ENCODE measurements at regions not wholly inside any gene's neighbourhood (a gene's known extent, or its start where the extent isn't known, plus 50 kb on each side); places are given as distances from the start of the nearest gene placed in this dataset.

- TF ChIP-seq, protein P1, sequence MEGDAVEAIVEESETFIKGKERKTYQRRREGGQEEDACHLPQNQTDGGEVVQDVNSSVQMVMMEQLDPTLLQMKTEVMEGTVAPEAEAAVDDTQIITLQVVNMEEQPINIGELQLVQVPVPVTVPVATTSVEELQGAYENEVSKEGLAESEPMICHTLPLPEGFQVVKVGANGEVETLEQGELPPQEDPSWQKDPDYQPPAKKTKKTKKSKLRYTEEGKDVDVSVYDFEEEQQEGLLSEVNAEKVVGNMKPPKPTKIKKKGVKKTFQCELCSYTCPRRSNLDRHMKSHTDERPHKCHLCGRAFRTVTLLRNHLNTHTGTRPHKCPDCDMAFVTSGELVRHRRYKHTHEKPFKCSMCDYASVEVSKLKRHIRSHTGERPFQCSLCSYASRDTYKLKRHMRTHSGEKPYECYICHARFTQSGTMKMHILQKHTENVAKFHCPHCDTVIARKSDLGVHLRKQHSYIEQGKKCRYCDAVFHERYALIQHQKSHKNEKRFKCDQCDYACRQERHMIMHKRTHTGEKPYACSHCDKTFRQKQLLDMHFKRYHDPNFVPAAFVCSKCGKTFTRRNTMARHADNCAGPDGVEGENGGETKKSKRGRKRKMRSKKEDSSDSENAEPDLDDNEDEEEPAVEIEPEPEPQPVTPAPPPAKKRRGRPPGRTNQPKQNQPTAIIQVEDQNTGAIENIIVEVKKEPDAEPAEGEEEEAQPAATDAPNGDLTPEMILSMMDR (IDR thresholded peaks at IDR 0.05): no peak
- no peak for TF ChIP-seq POLR2A (IDR thresholded peaks at IDR 0.05)
Measured at GRCh38 chr6:128657181-128657580, 136.8 kb upstream of the PTPRK start.

All from breast epithelium (tissue), 3 donors.